Mesendoderm (in vitro differentiated cells): ENCODE measurements at regions not wholly inside any gene's neighbourhood (a gene's known extent, or its start where the extent isn't known, plus 50 kb on each side); places are given as distances from the start of the nearest gene placed in this dataset.

Experiments
- DNase-seq: peaks from one replicate; pipeline ENCODE4 v3.0.0; 2013
- H2AK5ac ChIP-seq: 2 replicates; pipeline ENCODE4 v1.6.1; 2013; ENCODE audit warnings: low read length, inconsistent platforms
- H2BK120ac ChIP-seq: 2 replicates; pipeline ENCODE4 v1.6.1; 2013; ENCODE audit warnings: low read depth, mild to moderate bottlenecking, low read length, moderate library complexity, mixed read lengths
- H2BK15ac ChIP-seq: replicated peaks from 2 replicates; pipeline ENCODE4 v1.6.1; 2013; ENCODE audit warnings: low read depth, mild to moderate bottlenecking, moderate library complexity
- H2BK5ac ChIP-seq: 2 replicates; pipeline ENCODE4 v1.6.1; 2013; ENCODE audit warnings: low read length, inconsistent platforms
- H3K18ac ChIP-seq: 2 replicates; pipeline ENCODE4 v1.6.1; 2013; ENCODE audit warnings: mild to moderate bottlenecking, low read length, mixed read lengths
- H3K23ac ChIP-seq: one replicate; pipeline ENCODE4 v1.6.1; 2013; ENCODE audit warnings: low read length
- H3K27ac ChIP-seq: 2 replicates; pipeline ENCODE4 v1.5.1; 2013; ENCODE audit warnings: low read depth, mild to moderate bottlenecking, inconsistent platforms, low read length, moderate library complexity
- H3K27me3 ChIP-seq: 2 replicates; pipeline ENCODE4 v1.6.1; 2013; ENCODE audit warnings: low read length, control low read depth, mild to moderate bottlenecking, inconsistent platforms; ENCODE audit not compliant: insufficient read depth, poor library complexity
- H3K36me3 ChIP-seq: 2 replicates; pipeline ENCODE4 v1.6.1; 2013; ENCODE audit warnings: low read length, inconsistent platforms; ENCODE audit not compliant: control insufficient read depth, insufficient read depth
- H3K4ac ChIP-seq: one replicate; pipeline ENCODE4 v1.6.1; 2013; ENCODE audit warnings: low read depth, mild to moderate bottlenecking, low read length, moderate library complexity
- H3K4me1 ChIP-seq: 2 replicates; pipeline ENCODE4 v1.6.1; 2013; ENCODE audit warnings: low read depth, low read length, inconsistent platforms; ENCODE audit not compliant: control insufficient read depth
- H3K4me2 ChIP-seq: 2 replicates; pipeline ENCODE4 v1.6.1; 2013; ENCODE audit warnings: low read length
- H3K4me3 ChIP-seq: 2 replicates; pipeline ENCODE4 v1.5.1; 2013; ENCODE audit warnings: mild to moderate bottlenecking, low read length
- H3K56ac ChIP-seq: one replicate; pipeline ENCODE4 v1.6.1; 2013; ENCODE audit warnings: low read length
- H3K79me1 ChIP-seq: 2 replicates; pipeline ENCODE4 v1.6.1; 2013; ENCODE audit warnings: low read length, inconsistent platforms
- H3K79me2 ChIP-seq: 2 replicates; pipeline ENCODE4 v1.6.1; 2013; ENCODE audit warnings: mild to moderate bottlenecking, low read length; ENCODE audit not compliant: control insufficient read depth, insufficient read depth
- H3K9ac ChIP-seq: 2 replicates; pipeline ENCODE4 v1.6.1; 2013; ENCODE audit warnings: low read length, inconsistent platforms
- H4K5ac ChIP-seq: one replicate; pipeline ENCODE4 v1.6.1; 2013; ENCODE audit warnings: low read length
- H4K8ac ChIP-seq: one replicate; pipeline ENCODE4 v1.6.1; 2013; ENCODE audit warnings: low read depth, mild to moderate bottlenecking, control low read depth, low read length, moderate library complexity
- WGBS: extraction: QIAGEN DNeasy Blood & Tissue Kit; methylation state at CpG from one replicate; pipeline ENCODE4 v1.1.7; 2013; ENCODE audit warnings: low lambda C conversion rate, missing lambda C conversion rate; ENCODE audit not compliant: insufficient coverage; ENCODE audit errors: extremely low coverage; 5-methylcytosine and 5-hydroxymethylcytosine counted together

GRCh38 chr2:208854717-208855116 is 448.1 kb downstream of the PTH2R start:
- Histone ChIP-seq H3K18ac (no peak overlapping the region), H4K5ac (no peak overlapping the region), H3K4me2 (no peak overlapping the region), H2AK5ac (no peak overlapping the region), H3K36me3 (no peaks in the 10 kb centered on the region), H2BK120ac (no peak overlapping the region), H3K56ac (no peak overlapping the region), H3K27me3 (no peaks in the 10 kb centered on the region), H3K4me3 (no peak overlapping the region), H3K4ac (no peak overlapping the region), H3K79me2 (no peaks in the 10 kb centered on the region), H2BK15ac (no peak overlapping the region), H2BK5ac (no peak overlapping the region), H3K79me1 (no peaks in the 10 kb centered on the region), H3K23ac (no peak overlapping the region), H3K27ac (no peak overlapping the region), H4K8ac (no peak overlapping the region), H3K4me1 (no peaks in the 10 kb centered on the region), H3K9ac (no peak overlapping the region)
- no CpG with 5 or more reads among the region's 6 CpGs for WGBS
- DNase-seq = no peak

- Histone ChIP-seq H2BK120ac (no peak overlapping the region), H3K79me2 (no peaks in the 10 kb centered on the region), H2BK15ac (no peak overlapping the region), H3K18ac (no peak overlapping the region), H3K27me3 (no peaks in the 10 kb centered on the region), H3K56ac (no peak overlapping the region), H3K4me3 (no peak overlapping the region), H2BK5ac (no peak overlapping the region), H3K4ac (no peak overlapping the region), H3K27ac (no peak overlapping the region), H3K36me3 (no peaks in the 10 kb centered on the region), H4K8ac (no peak overlapping the region), H3K23ac (no peak overlapping the region), H3K4me2 (no peak overlapping the region), H4K5ac (no peak overlapping the region), H3K4me1 (no peaks in the 10 kb centered on the region), H3K79me1 (no peaks in the 10 kb centered on the region), H2AK5ac (no peak overlapping the region), H3K9ac (no peak overlapping the region)
- DNase-seq = no peak
Measured at GRCh38 chr2:208867374-208867773, 460.8 kb downstream of the PTH2R start.

GRCh38 chr2:208872591-208872990 is 466.0 kb downstream of the PTH2R start:
- H2BK120ac ChIP-seq = no peak overlapping the region
- H2BK5ac ChIP-seq = no peak overlapping the region
- no peaks in the 10 kb centered on the region for H3K27me3 ChIP-seq
- no peaks in the 10 kb centered on the region for H3K79me1 ChIP-seq
- H3K4me3 ChIP-seq = no peak overlapping the region
- H3K23ac ChIP-seq = no peak overlapping the region
- no peak overlapping the region for H3K56ac ChIP-seq
- H2BK15ac ChIP-seq = no peak overlapping the region
- no peaks in the 10 kb centered on the region for H3K36me3 ChIP-seq
- no peak overlapping the region for H3K27ac ChIP-seq
- H4K8ac ChIP-seq = no peak overlapping the region
- H2AK5ac ChIP-seq = no peak overlapping the region
- H3K79me2 ChIP-seq = no peaks in the 10 kb centered on the region
- no peak for DNase-seq
- no peaks in the 10 kb centered on the region for H3K4me1 ChIP-seq
- H3K18ac ChIP-seq = no peak overlapping the region
- no peak overlapping the region for H4K5ac ChIP-seq
- no peak overlapping the region for H3K9ac ChIP-seq
- H3K4me2 ChIP-seq = no peak overlapping the region
- H3K4ac ChIP-seq = no peak overlapping the region
- no CpG with 5 or more reads among the region's 3 CpGs for WGBS

- H2BK120ac ChIP-seq = no peak overlapping the region
- H3K79me2 ChIP-seq = no peaks in the 10 kb centered on the region
- no peak overlapping the region for H4K8ac ChIP-seq
- no peak overlapping the region for H3K56ac ChIP-seq
- no peak overlapping the region for H2BK5ac ChIP-seq
- H2BK15ac ChIP-seq = no peak overlapping the region
- no peak overlapping the region for H2AK5ac ChIP-seq
- no peaks in the 10 kb centered on the region for H3K4me1 ChIP-seq
- H4K5ac ChIP-seq = no peak overlapping the region
- H3K23ac ChIP-seq = no peak overlapping the region
- no peak overlapping the region for H3K18ac ChIP-seq
- no peak overlapping the region for H3K27ac ChIP-seq
- no peak overlapping the region for H3K4me3 ChIP-seq
- H3K36me3 ChIP-seq = no peaks in the 10 kb centered on the region
- H3K4me2 ChIP-seq = no peak overlapping the region
- no peak for DNase-seq
- H3K79me1 ChIP-seq = no peaks in the 10 kb centered on the region
- no peak overlapping the region for H3K9ac ChIP-seq
- no CpG with 5 or more reads among the region's 3 CpGs for WGBS
- H3K4ac ChIP-seq = no peak overlapping the region
- H3K27me3 ChIP-seq = no peaks in the 10 kb centered on the region
Measured at GRCh38 chr2:208879666-208880065, 473.1 kb downstream of the PTH2R start.

GRCh38 chr2:208880171-208880570 is 473.6 kb downstream of the PTH2R start:
- H2BK5ac ChIP-seq = no peak overlapping the region
- H3K4me3 ChIP-seq = no peak overlapping the region
- H3K36me3 ChIP-seq = no peaks in the 10 kb centered on the region
- H3K9ac ChIP-seq = no peak overlapping the region
- no peak overlapping the region for H3K27ac ChIP-seq
- DNase-seq = no peak
- H3K4ac ChIP-seq = no peak overlapping the region
- H4K8ac ChIP-seq = no peak overlapping the region
- H4K5ac ChIP-seq = no peak overlapping the region
- no peaks in the 10 kb centered on the region for H3K79me1 ChIP-seq
- no peak overlapping the region for H2AK5ac ChIP-seq
- no peaks in the 10 kb centered on the region for H3K27me3 ChIP-seq
- H3K4me2 ChIP-seq = no peak overlapping the region
- H3K23ac ChIP-seq = no peak overlapping the region
- no peak overlapping the region for H2BK120ac ChIP-seq
- H2BK15ac ChIP-seq = no peak overlapping the region
- no CpG with 5 or more reads among the region's 4 CpGs for WGBS
- no peak overlapping the region for H3K56ac ChIP-seq
- H3K79me2 ChIP-seq = no peaks in the 10 kb centered on the region
- H3K4me1 ChIP-seq = no peaks in the 10 kb centered on the region
- H3K18ac ChIP-seq = no peak overlapping the region

GRCh38 chr2:208890486-208890885 is 483.9 kb downstream of the PTH2R start:
- H3K27ac ChIP-seq = no peak overlapping the region
- 100% methylated on average over 1 of the region's 2 CpGs for WGBS
- peak overlapping the region; percentile 85 for H2BK15ac ChIP-seq
- no peak overlapping the region for H3K56ac ChIP-seq
- no peak overlapping the region for H2BK5ac ChIP-seq
- no peak overlapping the region for H4K5ac ChIP-seq
- H4K8ac ChIP-seq = no peak overlapping the region
- peak overlapping the region; percentile 24 for H3K4ac ChIP-seq
- no peaks in the 10 kb centered on the region for H3K79me1 ChIP-seq
- H3K4me1 ChIP-seq = no peaks in the 10 kb centered on the region
- H3K9ac ChIP-seq = no peak overlapping the region
- no peak for DNase-seq
- no peak overlapping the region for H2AK5ac ChIP-seq
- H3K18ac ChIP-seq = no peak overlapping the region
- no peaks in the 10 kb centered on the region for H3K79me2 ChIP-seq
- H3K27me3 ChIP-seq = no peaks in the 10 kb centered on the region
- H3K36me3 ChIP-seq = no peaks in the 10 kb centered on the region
- H3K4me3 ChIP-seq = no peak overlapping the region
- H2BK120ac ChIP-seq = no peak overlapping the region
- H3K4me2 ChIP-seq = no peak overlapping the region
- H3K23ac ChIP-seq = no peak overlapping the region
